UCSD-AML1 (cell line): ENCODE measurements at regions not wholly inside any gene's neighbourhood (a gene's known extent, or its start where the extent isn't known, plus 50 kb on each side); places are given as distances from the start of the nearest gene placed in this dataset.

Source experiments
- DNase-seq: peaks from one replicate; lab custom pipeline; 2025; ENCODE audit not compliant: unreplicated experiment; lab: John Stamatoyannopoulos, UW

GRCh38 chr22:27504360-27505253 is 296.9 kb downstream of the MN1 start:
- no peak for DNase-seq

DNA sequence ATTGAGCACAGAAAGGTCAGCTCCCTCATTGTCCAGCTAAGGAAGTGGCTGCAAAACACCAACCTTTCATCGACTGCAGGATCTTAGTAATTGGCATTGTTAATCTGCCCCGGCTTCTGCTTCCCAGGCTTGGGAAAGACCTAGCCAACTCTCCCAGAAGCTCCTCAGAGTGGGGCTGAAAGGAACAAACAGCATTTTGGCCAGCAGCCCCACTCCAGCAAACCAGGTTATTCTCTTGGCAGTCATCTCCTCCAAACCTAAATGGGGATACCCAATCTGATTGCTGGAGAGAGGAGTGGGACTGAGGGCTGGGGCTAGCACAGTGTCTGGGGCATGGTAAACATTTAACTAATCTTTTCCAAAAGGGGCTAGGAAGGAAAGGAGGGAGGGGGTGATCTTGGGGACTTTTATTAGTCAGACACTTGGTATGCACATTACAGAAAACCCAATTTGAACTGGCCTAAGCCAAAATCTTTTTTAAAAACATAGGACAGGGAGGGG is 294.4 kb downstream of the MN1 start:
- DNase-seq = no peak

DNA sequence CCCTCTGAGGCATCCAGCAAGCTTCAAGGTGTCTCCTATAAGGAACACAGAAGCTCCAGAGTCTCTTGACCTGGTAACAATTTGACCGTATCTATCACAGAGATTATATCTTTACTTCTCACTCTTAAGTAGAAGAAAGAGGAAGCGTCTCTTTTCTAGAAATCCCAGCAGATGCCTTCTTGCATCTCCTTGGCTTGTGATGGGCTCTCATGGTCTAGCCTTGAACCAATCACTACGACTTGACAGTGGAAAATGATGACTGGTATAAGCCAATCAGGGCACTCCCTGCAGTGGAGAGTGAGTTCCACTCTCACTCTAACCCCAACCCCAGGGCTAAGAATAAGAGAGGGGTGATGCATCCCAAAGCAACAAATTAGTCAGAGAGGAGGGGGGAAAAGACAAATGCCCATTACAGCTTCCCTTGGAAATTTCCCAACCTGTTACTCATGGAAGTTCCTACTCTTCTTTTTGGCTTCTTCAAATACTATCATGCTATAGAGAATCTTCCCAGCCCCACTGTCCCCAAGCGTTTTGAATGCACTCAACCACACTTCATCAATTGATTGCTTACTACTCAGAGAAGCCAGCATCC is 293.5 kb downstream of the MN1 start:
- no peak for DNase-seq

- DNase-seq = no peak
Observed at GRCh38 chr22:27509132-27509920, 292.2 kb downstream of the MN1 start.

DNA sequence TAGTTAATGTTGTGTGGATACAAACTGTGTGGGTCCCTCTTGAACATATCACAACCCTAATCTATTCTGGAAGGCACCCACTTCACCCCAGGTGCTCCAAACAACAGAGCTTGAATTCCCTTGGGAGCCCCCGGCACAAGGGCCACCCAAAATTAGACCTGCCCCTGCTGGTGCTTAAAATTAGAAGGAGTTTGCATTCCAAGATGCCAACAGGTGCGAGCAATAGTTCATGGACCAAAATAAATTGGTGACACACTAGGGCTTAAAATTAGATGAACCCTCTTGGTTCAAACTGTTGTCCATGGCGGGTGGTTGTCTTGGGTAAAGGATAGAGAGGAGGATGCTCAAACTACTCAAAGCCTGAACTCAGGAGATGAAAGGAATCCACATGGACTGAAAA is 291.5 kb downstream of the MN1 start:
- DNase-seq = no peak

GRCh38 chr22:27512283-27512761 is 289.2 kb downstream of the MN1 start:
- no peak for DNase-seq

- no peak for DNase-seq
Observed at GRCh38 chr22:27513021-27513420, 288.5 kb downstream of the MN1 start.

GRCh38 chr22:27514601-27515523 is 286.7 kb downstream of the MN1 start:
- DNase-seq = no peak

DNA sequence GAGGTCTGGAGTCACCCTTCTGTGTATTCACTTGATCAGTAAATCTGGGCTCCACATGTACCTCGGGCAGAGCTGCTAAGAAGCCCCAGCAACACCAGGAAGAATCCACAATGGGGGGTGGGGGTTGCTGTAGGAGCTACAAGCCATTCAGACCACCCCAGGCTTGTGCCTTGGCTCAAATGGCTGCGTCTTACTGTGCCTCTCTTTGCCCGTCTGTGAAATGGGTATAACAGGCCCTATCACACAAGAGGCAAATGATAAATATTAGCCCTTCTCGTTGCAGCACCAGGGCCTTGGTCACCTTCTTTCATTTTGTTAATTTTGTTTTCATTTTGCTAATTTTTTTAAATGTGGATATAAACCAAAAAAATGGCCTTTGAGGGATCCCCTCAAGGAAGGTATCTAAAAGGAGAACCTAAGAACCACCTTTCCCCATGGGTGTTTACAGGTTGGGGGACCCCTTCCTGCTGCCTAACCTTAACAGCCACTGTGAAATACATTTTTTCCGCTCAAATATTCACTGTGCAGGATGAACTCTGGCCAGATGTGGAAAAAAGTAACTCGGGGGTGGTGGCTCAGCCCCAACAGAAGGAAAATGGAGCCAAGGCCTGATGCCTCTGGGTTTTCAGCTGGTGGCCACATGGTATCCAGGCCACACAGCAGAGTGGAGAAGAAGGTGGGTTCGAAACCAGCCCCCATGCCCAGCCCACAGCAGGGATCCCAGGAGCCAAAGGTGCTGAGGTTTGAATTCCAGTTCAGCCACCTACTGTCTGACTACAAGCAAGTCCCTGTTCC is 284.0 kb downstream of the MN1 start:
- no peak for DNase-seq

- no peak for DNase-seq
Observed at GRCh38 chr22:27518531-27519340, 282.8 kb downstream of the MN1 start.

DNA sequence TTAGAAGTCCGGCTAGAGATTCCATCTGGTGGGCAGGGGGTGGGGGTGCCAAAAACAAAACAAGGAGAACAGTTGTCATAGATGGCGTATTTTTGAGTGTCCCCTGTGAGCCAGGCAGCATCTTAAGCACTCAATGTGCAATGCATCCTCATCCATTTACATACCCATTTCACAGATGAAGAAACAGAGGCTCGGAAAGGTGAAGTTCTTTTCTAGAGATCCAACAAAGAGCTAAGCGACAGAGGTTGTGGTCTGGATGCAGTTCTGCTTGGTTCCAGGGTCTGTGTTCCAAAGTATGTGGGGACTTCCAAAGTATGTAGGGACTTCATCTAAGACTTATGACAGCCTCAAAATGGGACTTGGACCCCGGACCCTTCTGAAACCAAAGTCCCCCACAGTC is 277.8 kb downstream of the MN1 start:
- DNase-seq = no peak

- DNase-seq = no peak
Observed at GRCh38 chr22:27525711-27526110, 275.8 kb downstream of the MN1 start.

- DNase-seq = no peak
Observed at GRCh38 chr22:27526901-27527300, 274.7 kb downstream of the MN1 start.

DNA sequence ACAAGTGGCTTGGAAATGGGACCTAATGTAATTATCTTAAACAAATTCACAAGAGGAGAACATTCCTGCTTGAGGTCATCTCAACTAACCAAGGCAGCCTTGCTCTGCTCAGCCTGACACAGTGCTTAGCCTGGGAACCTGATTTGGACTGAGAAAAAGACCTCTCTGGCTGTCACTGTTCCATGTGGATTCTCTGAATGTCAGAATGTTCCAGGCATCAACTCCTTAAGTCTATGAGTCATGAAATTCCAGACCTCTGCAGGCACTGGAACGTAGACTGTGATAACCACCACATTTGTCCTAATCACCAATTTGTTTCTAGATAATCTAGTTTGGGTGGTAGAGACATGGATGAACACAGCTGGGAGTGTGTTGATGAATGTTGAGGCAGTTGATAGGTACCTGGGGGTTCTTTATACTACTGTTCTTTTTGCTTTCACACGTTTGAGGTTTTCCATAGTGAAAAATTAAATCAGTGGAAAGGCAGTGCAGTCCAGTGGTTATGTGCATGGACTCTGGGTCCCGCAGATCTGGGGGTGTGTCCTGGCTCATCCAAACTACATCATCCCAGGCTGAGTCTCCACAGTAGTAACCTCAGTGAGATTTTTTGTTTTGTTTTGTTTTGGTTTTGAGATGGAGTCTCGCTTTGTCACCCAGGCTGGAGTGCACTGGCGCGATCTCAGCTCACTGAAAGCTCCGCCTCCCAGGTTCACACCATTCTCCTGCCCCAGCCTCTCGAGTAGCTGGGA is 269.6 kb downstream of the MN1 start:
- DNase-seq = no peak

- no peak for DNase-seq
Observed at GRCh38 chr22:27533105-27533745, 268.3 kb downstream of the MN1 start.

DNA sequence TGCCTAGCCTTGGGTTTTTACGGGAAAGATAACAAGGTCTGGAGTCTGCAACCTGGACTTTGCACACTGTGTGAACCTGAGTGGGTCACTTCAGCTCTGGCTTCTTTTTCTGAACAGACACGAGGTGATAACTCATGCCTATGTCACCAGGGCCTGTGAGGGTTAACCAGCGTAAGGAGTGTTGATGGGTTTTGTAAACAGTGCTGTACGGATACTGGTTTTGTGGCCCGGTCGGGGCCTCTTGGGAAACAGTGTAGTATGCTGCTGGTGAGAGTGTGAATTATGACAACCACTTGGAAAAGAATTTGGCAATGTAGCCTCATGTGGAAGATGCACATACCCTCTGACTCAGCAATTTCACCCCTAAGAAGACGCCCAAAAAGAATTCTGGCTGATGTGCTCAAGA is 266.8 kb downstream of the MN1 start:
- no peak for DNase-seq

DNA sequence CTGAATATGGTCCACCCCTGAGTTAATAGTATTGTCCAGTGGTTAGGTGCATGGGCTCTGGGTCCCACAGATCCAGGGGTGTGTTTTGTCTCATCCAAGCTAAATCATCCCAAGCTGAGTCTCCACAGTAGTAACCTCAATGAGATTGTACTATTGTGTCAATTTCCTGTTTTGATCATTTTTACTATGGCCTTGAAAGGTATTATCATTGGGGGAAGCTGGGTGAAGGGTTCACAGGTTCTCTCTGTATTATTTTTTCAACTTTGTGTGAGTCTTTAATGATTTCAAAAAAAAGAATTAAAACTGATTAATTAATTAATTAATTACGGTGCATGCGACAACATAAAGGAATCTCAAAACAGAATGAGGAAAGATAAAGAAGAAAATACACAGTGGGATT is 266.1 kb downstream of the MN1 start:
- no peak for DNase-seq

DNA sequence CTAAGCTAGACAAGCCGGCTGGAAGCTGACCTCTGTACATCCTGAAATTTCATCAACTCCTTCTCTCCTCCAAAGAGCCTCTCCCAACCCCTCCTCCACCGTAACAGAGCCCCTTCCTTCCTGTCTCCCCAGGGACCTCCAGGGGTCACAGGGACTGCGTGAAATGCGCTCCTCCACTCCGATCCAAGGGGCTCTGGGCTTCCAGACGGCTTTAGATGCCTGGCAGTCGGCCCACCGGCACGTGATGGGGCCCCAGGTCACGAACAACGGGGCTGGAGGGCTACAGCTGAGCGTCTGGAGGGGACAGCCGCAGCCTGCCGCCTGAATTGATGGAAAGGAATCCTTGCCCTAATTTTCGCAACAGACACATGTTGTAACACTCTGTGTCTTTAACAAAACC is 264.1 kb downstream of the MN1 start:
- no peak for DNase-seq
